H1 (cell line): ENCODE measurements at regions not wholly inside any gene's neighbourhood (a gene's known extent, or its start where the extent isn't known, plus 50 kb on each side); places are given as distances from the start of the nearest gene placed in this dataset.

ENCODE experiments used
- POLR2A ChIP-seq, 2 experiments: IDR thresholded peaks; 1 replicate in 1 of 2; 2 replicates in 1 of 2; pipeline ENCODE4 v1.6.1; 2011; ENCODE audit warnings: low read depth in 2 of 2, low read length in 2 of 2, mild to moderate bottlenecking in 2 of 2; ENCODE audit errors: control extremely low read depth in 1 of 2
- ZNF274 ChIP-seq: IDR thresholded peaks from 2 replicates; pipeline ENCODE4 v1.7.0; 2012; ENCODE audit warnings: low read length, borderline replicate concordance; ENCODE audit errors: extremely low read depth

DNA sequence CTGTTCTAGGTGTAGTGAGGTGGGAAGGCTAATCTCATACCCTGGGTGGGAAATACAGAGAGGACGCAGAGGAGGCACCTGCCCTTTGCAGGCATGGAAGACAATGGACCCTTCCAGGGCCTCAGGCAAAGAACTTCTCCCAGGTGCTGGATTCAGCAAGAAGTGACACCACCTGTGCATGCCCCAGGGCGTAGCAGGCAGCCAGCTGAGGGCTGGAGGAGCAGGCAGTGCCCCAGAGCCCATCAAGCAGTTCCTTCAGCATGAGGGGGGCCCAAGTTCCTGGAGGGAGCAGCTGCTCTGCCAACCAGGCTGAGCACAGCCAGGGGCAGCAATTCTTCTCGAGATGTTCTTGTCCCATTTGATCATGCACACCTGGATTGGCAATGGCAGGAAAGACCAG is 170.3 kb upstream of the PDE10A start (continued):
- TF ChIP-seq ZNF274, result no peak
- no peak for TF ChIP-seq POLR2A (IDR thresholded peaks at IDR 0.05; ENCODE audit: control extremely low read depth in 1 of 2, low read depth in 2 of 2, low read length in 2 of 2)
